Liver (tissue), 7 donors: ENCODE measurements at regions not wholly inside any gene's neighbourhood (a gene's known extent, or its start where the extent isn't known, plus 50 kb on each side); places are given as distances from the start of the nearest gene placed in this dataset.

Experiments used
- DNase-seq: peaks from one replicate; pipeline ENCODE4 v3.0.0-alpha.2; 2017; ENCODE audit warnings: low spot score
- H3K27ac ChIP-seq, 2 donors: one replicate each; pipeline ENCODE4 v1.7.0; 2013; ENCODE audit warnings: inconsistent platforms in 2 of 2, low read length in 2 of 2, control low read depth in 1 of 2, low read depth in 1 of 2, mild to moderate bottlenecking in 1 of 2
- H3K27me3 ChIP-seq, 4 donors: one replicate each; pipeline versions ENCODE4 v1.6.1 to v1.7.0; 2013; ENCODE audit warnings: low read length in 3 of 4, inconsistent platforms in 1 of 4, mild to moderate bottlenecking in 1 of 4, moderate library complexity in 1 of 4; ENCODE audit not compliant: control insufficient read depth in 4 of 4, insufficient read depth in 4 of 4
- H3K36me3 ChIP-seq, 4 donors: one replicate each; pipeline versions ENCODE4 v1.6.1 to v1.7.0; 2013; ENCODE audit warnings: low read length in 3 of 4, mild to moderate bottlenecking in 3 of 4, low read depth in 1 of 4, moderate library complexity in 1 of 4; ENCODE audit not compliant: control insufficient read depth in 4 of 4, insufficient read depth in 3 of 4
- H3K4me1 ChIP-seq, 4 donors: one replicate each; pipeline versions ENCODE4 v1.6.1 to v1.7.0; 2013; ENCODE audit warnings: low read length in 3 of 4, mild to moderate bottlenecking in 3 of 4, moderate library complexity in 1 of 4; ENCODE audit not compliant: control insufficient read depth in 4 of 4, insufficient read depth in 4 of 4
- H3K4me3 ChIP-seq, 3 donors: one replicate each; pipeline versions ENCODE4 v1.6.1 to v1.7.0; 2013; ENCODE audit warnings: low read length in 3 of 3, control low read depth in 1 of 3, low read depth in 1 of 3, mild to moderate bottlenecking in 1 of 3
- H3K9ac ChIP-seq, 2 donors: one replicate each; pipeline ENCODE4 v1.7.0; 2013; ENCODE audit warnings: low read length in 2 of 2, mild to moderate bottlenecking in 2 of 2, moderate library complexity in 2 of 2, control low read depth in 1 of 2, low read depth in 1 of 2
- H3K9me3 ChIP-seq, 4 donors: one replicate each; pipeline versions ENCODE4 v1.6.1 to v1.7.0; 2013; ENCODE audit warnings: low read length in 3 of 4; ENCODE audit not compliant: control insufficient read depth in 4 of 4
- ATF3 ChIP-seq: IDR thresholded peaks from 2 replicates; pipeline ENCODE4 v1.6.1; 2016; ENCODE audit warnings: antibody characterized with exemption
- EGR1 ChIP-seq, 2 donors: IDR thresholded peaks; 2 replicates each; pipeline ENCODE4 v1.6.1; 2016 to 2018; ENCODE audit warnings: antibody characterized with exemption in 2 of 2, low read depth in 2 of 2
- FOXA1 ChIP-seq: IDR thresholded peaks from 2 replicates; pipeline ENCODE4 v1.6.1; 2016; ENCODE audit warnings: antibody characterized with exemption
- FOXA2 ChIP-seq: IDR thresholded peaks from 2 replicates; pipeline ENCODE4 v1.6.1; 2016; ENCODE audit warnings: antibody characterized with exemption
- GABPA ChIP-seq, 2 donors: IDR thresholded peaks in 1 of 2; conservative IDR thresholded peaks in 1 of 2; 2 replicates each; pipeline ENCODE4 v1.6.1; 2016; ENCODE audit warnings: antibody characterized with exemption in 2 of 2, mild to moderate bottlenecking in 1 of 2, moderate library complexity in 1 of 2
- HNF4A ChIP-seq, 2 donors: conservative IDR thresholded peaks; 2 replicates each; pipeline ENCODE4 v1.6.1; 2016; ENCODE audit warnings: antibody characterized with exemption in 2 of 2, mild to moderate bottlenecking in 2 of 2
- HNF4G ChIP-seq: IDR thresholded peaks from 2 replicates; pipeline ENCODE4 v1.6.1; 2016; ENCODE audit warnings: antibody characterized with exemption
- JUND ChIP-seq, 2 donors: IDR thresholded peaks; 2 replicates each; pipeline ENCODE4 v1.6.1; 2016; ENCODE audit warnings: antibody characterized with exemption in 2 of 2
- MAX ChIP-seq: IDR thresholded peaks from 2 replicates; pipeline ENCODE4 v1.6.1; 2016; ENCODE audit warnings: antibody characterized with exemption
- NR2F2 ChIP-seq: IDR thresholded peaks from 2 replicates; pipeline ENCODE4 v1.6.1; 2016; ENCODE audit warnings: antibody characterized with exemption
- RAD21 ChIP-seq, 2 donors: IDR thresholded peaks; 2 replicates each; pipeline ENCODE4 v1.6.1; 2016; ENCODE audit warnings: antibody characterized with exemption in 2 of 2, mild to moderate bottlenecking in 2 of 2
- REST ChIP-seq: IDR thresholded peaks from 2 replicates; pipeline ENCODE4 v1.6.1; 2016; ENCODE audit warnings: antibody characterized with exemption, mild to moderate bottlenecking
- RXRA ChIP-seq, 2 donors: IDR thresholded peaks; 2 replicates each; pipeline ENCODE4 v1.6.1; 2017 to 2018; ENCODE audit warnings: antibody characterized with exemption in 2 of 2, mild to moderate bottlenecking in 1 of 2
- SP1 ChIP-seq: IDR thresholded peaks from 2 replicates; pipeline ENCODE4 v1.6.1; 2018; ENCODE audit warnings: antibody characterized with exemption, mild to moderate bottlenecking
- TAF1 ChIP-seq: conservative IDR thresholded peaks from 2 replicates; pipeline ENCODE4 v1.6.1; 2016; ENCODE audit warnings: antibody characterized with exemption, mild to moderate bottlenecking
- YY1 ChIP-seq: IDR thresholded peaks from 2 replicates; pipeline ENCODE4 v1.6.1; 2016; ENCODE audit warnings: antibody characterized with exemption, mild to moderate bottlenecking
- ZBTB33 ChIP-seq: IDR thresholded peaks from 2 replicates; pipeline ENCODE4 v1.6.1; 2016; ENCODE audit warnings: antibody characterized with exemption
- WGBS: extraction: QIAGEN DNeasy Blood & Tissue Kit; methylation state at CpG from one replicate; pipeline ENCODE4 v1.1.7; 2013; 5-methylcytosine and 5-hydroxymethylcytosine counted together
- donor health status: healthy.
- donor health status: healthy.
- donor health status: healthy.
- donor health status: healthy.

- Histone ChIP-seq H3K9me3 (no peaks in the 10 kb centered on the region), H3K4me1 (no peaks in the 10 kb centered on the region), H3K4me3 (no peak overlapping the region), H3K27me3 (no peaks in the 10 kb centered on the region), H3K36me3 (no peaks in the 10 kb centered on the region), H3K27ac (no peak overlapping the region), H3K9ac (no peak overlapping the region)
- WGBS, result 91% methylated on average over 17 of the region's 17 CpGs
- TF ChIP-seq EGR1 (IDR thresholded peaks at IDR 0.05; ENCODE audit: low read depth in 2 of 2), result no peak
- no peak for TF ChIP-seq NR2F2
- no peak for TF ChIP-seq FOXA2
- no peak for TF ChIP-seq MAX
- no peak for TF ChIP-seq FOXA1
- no peak for TF ChIP-seq JUND (IDR thresholded peaks at IDR 0.05)
- DNase-seq, result no peak
Observed at GRCh38 chr19:27806471-27807070, 1406.4 kb downstream of the UQCRFS1 start.

- TF ChIP-seq FOXA1 (no peak), YY1 (no peak), ZBTB33 (no peak), REST (no peak), MAX (no peak), RXRA (IDR thresholded peaks at IDR 0.05) (no peak), HNF4A (conservative IDR thresholded peaks at IDR 0.05) (no peak), EGR1 (IDR thresholded peaks at IDR 0.05; ENCODE audit: low read depth in 2 of 2) (no peak), TAF1 (no peak), GABPA (IDR thresholded peaks at IDR 0.05 in 1 of 2, conservative IDR thresholded peaks at IDR 0.05 in 1 of 2) (no peak), NR2F2 (no peak), SP1 (no peak), HNF4G (no peak), ATF3 (no peak), JUND (IDR thresholded peaks at IDR 0.05) (no peak), RAD21 (IDR thresholded peaks at IDR 0.05) (no peak), FOXA2 (no peak)
- 95% methylated on average over 19 of the region's 19 CpGs for WGBS
- Histone ChIP-seq H3K36me3 (no peaks in the 10 kb centered on the region), H3K4me3 (no peak overlapping the region), H3K27me3 (no peaks in the 10 kb centered on the region), H3K9ac (no peak overlapping the region), H3K9me3 (no peaks in the 10 kb centered on the region), H3K27ac (no peak overlapping the region), H3K4me1 (no peaks in the 10 kb centered on the region)
- DNase-seq, result no peak
Observed at GRCh38 chr19:27805848-27806247, 1407.1 kb downstream of the UQCRFS1 start.
